SK-N-SH treated with all-trans-retinoic acid at 6 μM for 48 hours (cell line): ENCODE measurements at regions not wholly inside any gene's neighbourhood (a gene's known extent, or its start where the extent isn't known, plus 50 kb on each side); places are given as distances from the start of the nearest gene placed in this dataset.

Experiments used
- ATAC-seq: fragments of 200-7000 bp; cut with Tn5 transposase; 3 replicates; pipeline ENCODE4 v1.9.1; 2020; ENCODE audit warnings: mild to moderate bottlenecking, moderate library complexity
- ARNTL ChIP-seq: fragments of 450-650 bp; formaldehyde crosslinking; IDR thresholded peaks from 2 replicates; pipeline ENCODE4 v1.5.0; 2020; ENCODE audit warnings: low read depth, mild to moderate bottlenecking, moderate library complexity, borderline replicate concordance
- BACH2 ChIP-seq: fragments of 250-450 bp; sonication (Bioruptor Pico); IDR thresholded peaks from 2 replicates; pipeline ENCODE4 v1.9.0; 2021; ENCODE audit warnings: mild to moderate bottlenecking, borderline replicate concordance
- CSDC2 ChIP-seq: fragments of 250-450 bp; sonication (Bioruptor Pico); IDR thresholded peaks from 2 replicates; pipeline ENCODE4 v1.5.0; 2020; ENCODE audit warnings: mild to moderate bottlenecking, moderate library complexity
- CSRNP3 ChIP-seq: fragments of 250-450 bp; sonication (Bioruptor Pico); IDR thresholded peaks from 2 replicates; pipeline ENCODE4 v1.5.1; 2021; ENCODE audit warnings: mild to moderate bottlenecking, moderate library complexity
- ESRRG ChIP-seq: fragments of 250-450 bp; sonication (Bioruptor Pico); IDR thresholded peaks from 2 replicates; pipeline ENCODE4 v1.6.1; 2021; ENCODE audit warnings: mild to moderate bottlenecking
- GLIS3 ChIP-seq: fragments of 250-450 bp; sonication (Bioruptor Pico); IDR thresholded peaks from 2 replicates; pipeline ENCODE4 v1.5.0; 2020; ENCODE audit warnings: mild to moderate bottlenecking, moderate library complexity
- ISL1 ChIP-seq: fragments of 250-450 bp; sonication (Bioruptor Pico); IDR thresholded peaks from 2 replicates; pipeline ENCODE4 v2.1.2; 2022; ENCODE audit warnings: mild to moderate bottlenecking, moderate library complexity
- PPARA ChIP-seq: fragments of 250-450 bp; sonication (Bioruptor Pico); IDR thresholded peaks from 2 replicates; pipeline ENCODE4 v1.5.0; 2020; ENCODE audit warnings: mild to moderate bottlenecking, borderline replicate concordance
- RARB ChIP-seq: fragments of 250-450 bp; sonication (Bioruptor Pico); IDR thresholded peaks from 2 replicates; pipeline ENCODE4 v1.8.0; 2021; ENCODE audit warnings: mild to moderate bottlenecking, moderate library complexity
- SNAI2 ChIP-seq: fragments of 250-450 bp; sonication (Bioruptor Pico); IDR thresholded peaks from 2 replicates; pipeline ENCODE4 v1.5.0; 2020; ENCODE audit warnings: mild to moderate bottlenecking, moderate library complexity
- TCF4 ChIP-seq: fragments of 250-450 bp; sonication (Bioruptor Pico); IDR thresholded peaks from 2 replicates; pipeline ENCODE4 v1.8.0; 2021; ENCODE audit warnings: mild to moderate bottlenecking, moderate library complexity, borderline replicate concordance
- TOX ChIP-seq: fragments of 250-450 bp; sonication (Bioruptor Pico); IDR thresholded peaks from 2 replicates; pipeline ENCODE4 v1.8.0; 2021; ENCODE audit warnings: mild to moderate bottlenecking, moderate library complexity, borderline replicate concordance
- ZC3H10 ChIP-seq: fragments of 250-450 bp; sonication (Bioruptor Pico); IDR thresholded peaks from 2 replicates; pipeline ENCODE4 v1.5.1; 2021; ENCODE audit warnings: mild to moderate bottlenecking, moderate library complexity
- ZFP3 ChIP-seq: fragments of 250-450 bp; sonication (Bioruptor Pico); IDR thresholded peaks from 2 replicates; pipeline ENCODE4 v1.5.0; 2020; ENCODE audit warnings: mild to moderate bottlenecking, moderate library complexity
- ZFP30 ChIP-seq: fragments of 450-650 bp; formaldehyde crosslinking; IDR thresholded peaks from 2 replicates; pipeline ENCODE4 v1.5.0; 2022; ENCODE audit warnings: mild to moderate bottlenecking, moderate library complexity
- ZNF70 ChIP-seq: fragments of 450-650 bp; formaldehyde crosslinking; IDR thresholded peaks from 2 replicates; pipeline ENCODE4 v1.5.0; 2020; ENCODE audit warnings: mild to moderate bottlenecking, moderate library complexity
- ZNF8 ChIP-seq: fragments of 450-650 bp; formaldehyde crosslinking; IDR thresholded peaks from 2 replicates; pipeline ENCODE4 v1.5.0; 2020; ENCODE audit warnings: mild to moderate bottlenecking, moderate library complexity
- TF ChIP-seq, protein P1 (sequence below): fragments of 250-450 bp; sonication (Bioruptor Pico); IDR thresholded peaks from 2 replicates; pipeline ENCODE4 v1.8.0; 2020; ENCODE audit warnings: mild to moderate bottlenecking, moderate library complexity, borderline replicate concordance
- TF ChIP-seq, protein P2 (sequence below): fragments of 250-450 bp; sonication (Bioruptor Pico); IDR thresholded peaks from 2 replicates; pipeline ENCODE4 v1.5.1; 2020; ENCODE audit warnings: low read depth, mild to moderate bottlenecking, moderate library complexity

DNA sequence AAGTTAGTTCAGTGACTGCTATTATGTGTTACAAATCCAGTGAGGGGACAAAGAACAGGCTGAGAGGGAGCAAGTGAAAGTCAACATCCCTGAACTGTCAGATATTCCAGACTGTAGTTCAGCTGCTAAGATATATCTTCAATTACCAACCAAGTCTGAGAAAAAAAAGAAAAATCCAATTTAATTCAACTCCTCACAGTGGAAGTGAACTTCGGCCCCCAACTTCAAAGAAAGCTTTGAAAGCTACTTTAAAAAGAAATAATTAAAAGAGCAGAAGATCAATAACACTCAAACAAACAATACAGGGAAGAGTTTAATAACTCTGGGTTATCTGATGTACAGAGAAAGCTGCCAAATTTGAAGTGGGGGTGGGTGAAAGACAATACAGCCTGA is 174.0 kb downstream of the SERPINI1 start:
- no peak for ATAC-seq
- TF ChIP-seq ZNF8 (CRISPR knock-in tag) (no peak), ISL1 (no peak), TOX (CRISPR knock-in tag) (no peak), ZFP30 (CRISPR knock-in tag) (no peak), BACH2 (CRISPR knock-in tag) (no peak), RARB (CRISPR knock-in tag) (no peak), PPARA (CRISPR knock-in tag) (no peak), GLIS3 (no peak), TCF4 (CRISPR knock-in tag) (no peak), ESRRG (CRISPR knock-in tag) (no peak), ZFP3 (CRISPR knock-in tag) (no peak), ARNTL (CRISPR knock-in tag) (no peak), CSRNP3 (no peak)
- TF ChIP-seq, protein P1, sequence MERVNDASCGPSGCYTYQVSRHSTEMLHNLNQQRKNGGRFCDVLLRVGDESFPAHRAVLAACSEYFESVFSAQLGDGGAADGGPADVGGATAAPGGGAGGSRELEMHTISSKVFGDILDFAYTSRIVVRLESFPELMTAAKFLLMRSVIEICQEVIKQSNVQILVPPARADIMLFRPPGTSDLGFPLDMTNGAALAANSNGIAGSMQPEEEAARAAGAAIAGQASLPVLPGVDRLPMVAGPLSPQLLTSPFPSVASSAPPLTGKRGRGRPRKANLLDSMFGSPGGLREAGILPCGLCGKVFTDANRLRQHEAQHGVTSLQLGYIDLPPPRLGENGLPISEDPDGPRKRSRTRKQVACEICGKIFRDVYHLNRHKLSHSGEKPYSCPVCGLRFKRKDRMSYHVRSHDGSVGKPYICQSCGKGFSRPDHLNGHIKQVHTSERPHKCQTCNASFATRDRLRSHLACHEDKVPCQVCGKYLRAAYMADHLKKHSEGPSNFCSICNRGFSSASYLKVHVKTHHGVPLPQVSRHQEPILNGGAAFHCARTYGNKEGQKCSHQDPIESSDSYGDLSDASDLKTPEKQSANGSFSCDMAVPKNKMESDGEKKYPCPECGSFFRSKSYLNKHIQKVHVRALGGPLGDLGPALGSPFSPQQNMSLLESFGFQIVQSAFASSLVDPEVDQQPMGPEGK (CRISPR knock-in tag), result no peak

GRCh38 chr3:167908746-167909503 is 173.4 kb downstream of the SERPINI1 start:
- no peak for TF ChIP-seq ZFP30 (CRISPR knock-in tag)
- TF ChIP-seq, protein P2, sequence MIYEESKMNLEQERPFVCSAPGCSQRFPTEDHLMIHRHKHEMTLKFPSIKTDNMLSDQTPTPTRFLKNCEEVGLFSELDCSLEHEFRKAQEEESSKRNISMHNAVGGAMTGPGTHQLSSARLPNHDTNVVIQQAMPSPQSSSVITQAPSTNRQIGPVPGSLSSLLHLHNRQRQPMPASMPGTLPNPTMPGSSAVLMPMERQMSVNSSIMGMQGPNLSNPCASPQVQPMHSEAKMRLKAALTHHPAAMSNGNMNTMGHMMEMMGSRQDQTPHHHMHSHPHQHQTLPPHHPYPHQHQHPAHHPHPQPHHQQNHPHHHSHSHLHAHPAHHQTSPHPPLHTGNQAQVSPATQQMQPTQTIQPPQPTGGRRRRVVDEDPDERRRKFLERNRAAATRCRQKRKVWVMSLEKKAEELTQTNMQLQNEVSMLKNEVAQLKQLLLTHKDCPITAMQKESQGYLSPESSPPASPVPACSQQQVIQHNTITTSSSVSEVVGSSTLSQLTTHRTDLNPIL (CRISPR knock-in tag), result no peak
- ATAC-seq, result no peak

GRCh38 chr3:167908221-167908620 is 172.7 kb downstream of the SERPINI1 start:
- TF ChIP-seq, protein P1 (CRISPR knock-in tag), result no peak
- no peak for ATAC-seq

DNA sequence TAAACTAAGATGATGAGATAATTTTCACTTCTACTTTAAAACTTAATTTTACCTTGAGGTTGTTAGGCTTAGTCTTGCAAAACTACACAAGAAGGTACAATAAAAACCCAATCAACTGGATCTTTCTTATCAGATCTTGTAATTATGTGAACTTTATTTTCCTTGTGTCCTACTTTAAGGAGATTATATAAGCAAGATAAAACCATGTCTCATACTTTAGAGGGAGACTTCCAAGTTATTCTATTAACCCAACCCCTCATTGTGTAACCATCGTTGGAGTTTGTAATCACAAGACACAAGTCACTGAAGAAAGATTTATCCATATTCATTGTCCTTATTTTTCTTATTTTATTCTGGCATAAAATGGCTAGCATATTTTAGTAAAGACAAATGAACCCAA is 165.6 kb downstream of the SERPINI1 start:
- ATAC-seq, result no peak
- no peak for TF ChIP-seq CSRNP3
- TF ChIP-seq TCF4 (CRISPR knock-in tag), result no peak
- TF ChIP-seq CSDC2, result no peak
- TF ChIP-seq GLIS3, result no peak
- TF ChIP-seq PPARA (CRISPR knock-in tag), result no peak
- TF ChIP-seq ARNTL (CRISPR knock-in tag), result no peak
- no peak for TF ChIP-seq ZC3H10
- TF ChIP-seq ISL1, result no peak
- no peak for TF ChIP-seq ZNF70
- TF ChIP-seq BACH2 (CRISPR knock-in tag), result no peak
- no peak for TF ChIP-seq ESRRG (CRISPR knock-in tag)
- no peak for TF ChIP-seq ZFP30 (CRISPR knock-in tag)
- no peak for TF ChIP-seq SNAI2 (CRISPR knock-in tag)
- TF ChIP-seq, all 23 proteins: peak for 0
